ENCODE measurements at regions not wholly inside any gene's neighbourhood (a gene's known extent, or its start where the extent isn't known, plus 50 kb on each side); places are given as distances from the start of the nearest gene placed in this dataset.
"Not testable (repeated sequence)": the region's sequence is repeated elsewhere in the genome, so short reads cannot be mapped to it uniquely, and the experiment has no call there.

DNA sequence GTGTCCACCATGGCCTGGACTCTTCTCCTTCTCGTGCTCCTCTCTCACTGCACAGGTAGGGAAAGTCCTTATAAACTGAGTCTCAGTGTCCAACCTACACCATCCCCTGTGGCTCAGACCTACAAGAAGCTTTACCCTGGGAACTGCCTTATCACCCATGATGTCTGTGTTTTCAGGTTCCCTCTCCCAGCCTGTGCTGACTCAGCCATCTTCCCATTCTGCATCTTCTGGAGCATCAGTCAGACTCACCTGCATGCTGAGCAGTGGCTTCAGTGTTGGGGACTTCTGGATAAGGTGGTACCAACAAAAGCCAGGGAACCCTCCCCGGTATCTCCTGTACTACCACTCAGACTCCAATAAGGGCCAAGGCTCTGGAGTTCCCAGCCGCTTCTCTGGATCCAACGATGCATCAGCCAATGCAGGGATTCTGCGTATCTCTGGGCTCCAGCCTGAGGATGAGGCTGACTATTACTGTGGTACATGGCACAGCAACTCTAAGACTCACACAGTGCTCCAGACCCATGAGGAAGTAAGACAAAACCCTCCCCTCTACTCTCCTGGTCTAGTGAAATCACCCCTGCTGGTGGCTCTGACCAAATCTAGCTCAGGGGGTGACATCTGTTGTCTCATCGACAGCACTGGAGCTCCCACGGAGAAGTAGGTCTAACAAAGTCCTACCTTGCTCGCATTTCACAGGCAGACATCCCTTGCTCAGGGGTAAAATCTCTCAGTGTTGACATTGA lies 74.3 kb downstream of the VPREB1 start:
- Histone ChIP-seq H3K4me1 (no peaks in the 10 kb centered on the region), H3K27me3 (no peaks in the 10 kb centered on the region), H3K36me3 (peaks cover 0 to 15% (median 0%) of the 10 kb centered on the region in 3 donors), H3K9me3 (no peaks in the 10 kb centered on the region), H3K27ac (no peak overlapping the region), H3K4me3 (no peak overlapping the region)
- no peak for DNase-seq
- no peak for ATAC-seq
- intact Hi-C loops (cut with DNase I): no loop called here
- FAIRE-seq: no peak
- WGBS, 2 donors: 93 to 94% methylated on average over 8 of the region's 8 CpGs
- TF ChIP-seq CTCF (IDR thresholded peaks at IDR 0.05): no peak

DNA sequence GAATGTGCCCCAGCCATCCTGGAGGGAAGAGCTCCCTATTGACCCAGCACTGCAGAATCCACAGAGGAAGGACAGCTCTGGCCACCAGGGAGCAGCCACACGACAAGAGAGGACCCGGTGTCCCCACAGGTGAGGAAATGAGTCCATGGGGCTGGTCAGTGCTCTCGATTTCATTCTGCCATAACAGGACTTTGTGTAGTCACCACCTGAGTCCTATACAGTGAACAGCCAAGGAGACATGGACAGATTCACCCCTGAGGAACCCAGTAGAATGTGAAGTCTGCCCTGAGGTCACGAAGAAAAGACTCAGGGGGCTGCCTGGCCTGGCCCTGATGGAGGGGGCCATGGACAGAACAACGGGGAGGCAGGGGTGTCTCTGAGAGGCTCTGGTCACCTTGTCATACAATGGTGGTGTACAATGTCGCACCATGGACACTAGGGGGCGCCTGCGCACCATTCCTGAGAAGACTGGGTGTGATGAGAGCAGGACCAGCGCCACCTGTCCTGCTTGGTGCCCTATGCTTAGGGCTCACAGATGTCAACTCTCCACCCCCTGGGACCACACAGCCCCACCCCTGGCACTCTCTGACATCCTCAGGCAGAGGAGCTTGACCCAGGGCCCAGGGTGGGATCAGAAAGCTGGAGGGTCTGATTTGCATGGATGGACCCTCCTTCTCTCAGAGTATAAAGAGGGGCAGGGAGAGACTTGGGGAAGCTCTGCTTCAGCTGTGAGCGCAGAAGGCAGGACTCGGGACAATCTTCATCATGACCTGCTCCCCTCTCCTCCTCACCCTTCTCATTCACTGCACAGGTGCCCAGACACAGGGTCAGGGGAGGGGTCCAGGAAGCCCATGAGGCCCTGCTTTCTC lies 77.4 kb downstream of the VPREB1 start:
- ATAC-seq (peak; percentile 75 to 98 (median 90)), DNase-seq (peak; percentile 30 to 88 (median 71))
- H3K27ac ChIP-seq; H3K9me3 ChIP-seq; H3K27me3 ChIP-seq; H3K4me3 ChIP-seq; H3K4me1 ChIP-seq; intact Hi-C loops (cut with DNase I); FAIRE-seq: not testable (repeated sequence)
- peak; percentile 72 to 88 (median 76) for TF ChIP-seq CTCF (IDR thresholded peaks at IDR 0.05)
- H3K36me3 ChIP-seq: peaks cover 0 to 15% (median 0%) of the 10 kb centered on the region in 3 donors
- WGBS, 2 donors: 12 to 20% methylated on average over 9 of the region's 11 CpGs

GRCh38 chr22:22322792-22323191 lies 78.2 kb downstream of the VPREB1 start:
- FAIRE-seq: no peak
- H3K9me3 ChIP-seq: no peaks in the 10 kb centered on the region
- H3K4me3 ChIP-seq: no peak overlapping the region
- H3K4me1 ChIP-seq: no peaks in the 10 kb centered on the region
- H3K36me3 ChIP-seq: peaks cover 0 to 15% (median 0%) of the 10 kb centered on the region in 3 donors
- no peak for TF ChIP-seq CTCF (IDR thresholded peaks at IDR 0.05)
- ATAC-seq: no peak
- no peaks in the 10 kb centered on the region for H3K27me3 ChIP-seq
- DNase-seq: no peak
- 86 to 97% methylated on average over 10 of the region's 10 CpGs for WGBS, 2 donors
- no peak overlapping the region for H3K27ac ChIP-seq
- intact Hi-C loops (cut with DNase I): no loop called here

DNA sequence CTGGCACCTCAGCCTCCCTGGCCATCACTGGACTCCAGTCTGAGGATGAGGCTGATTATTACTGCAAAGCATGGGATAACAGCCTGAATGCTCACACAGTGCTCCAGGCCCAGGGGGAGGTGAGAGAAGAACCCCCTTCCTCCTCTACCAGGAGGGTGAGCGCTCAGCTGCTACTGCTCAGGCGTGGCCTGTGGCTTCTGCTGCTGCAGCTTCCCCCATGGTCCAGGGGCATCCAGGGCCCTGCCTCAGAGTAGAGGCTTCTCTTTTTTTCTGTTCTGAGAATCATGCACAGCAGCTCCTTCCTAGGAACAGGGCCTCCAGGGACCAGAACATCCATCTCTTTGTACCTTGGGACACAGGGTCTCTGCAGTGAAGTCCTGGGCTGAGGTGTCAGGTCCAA lies 83.1 kb downstream of the VPREB1 start:
- FAIRE-seq (no peak), ATAC-seq (no peak), DNase-seq (no peak)
- intact Hi-C loops (cut with DNase I): no loop called here
- Histone ChIP-seq H3K4me3 (no peak overlapping the region), H3K27me3 (peaks cover 0 to 25% (median 5%) of the 10 kb centered on the region in 4 donors), H3K36me3 (no peaks in the 10 kb centered on the region), H3K4me1 (no peaks in the 10 kb centered on the region), H3K9me3 (no peaks in the 10 kb centered on the region), H3K27ac (no peak overlapping the region)
- WGBS, 2 donors: 62 to 64% methylated on average over 2 of the region's 2 CpGs
- no peak for TF ChIP-seq CTCF (IDR thresholded peaks at IDR 0.05)
